Muscle of leg (tissue), 3 donors: ENCODE measurements at regions not wholly inside any gene's neighbourhood (a gene's known extent, or its start where the extent isn't known, plus 50 kb on each side); places are given as distances from the start of the nearest gene placed in this dataset.

Experiments used
- DNase-seq: peaks from one replicate; pipeline ENCODE4 v3.0.0; 2013
- H3K27ac ChIP-seq: one replicate; pipeline ENCODE4 v1.5.1; 2013; ENCODE audit warnings: mild to moderate bottlenecking, low read length, control low read depth
- H3K27me3 ChIP-seq: one replicate; pipeline ENCODE4 v1.6.1; 2013; ENCODE audit warnings: low read length; ENCODE audit not compliant: control insufficient read depth, insufficient read depth
- H3K36me3 ChIP-seq: one replicate; pipeline ENCODE4 v1.6.1; 2013; ENCODE audit warnings: low read length; ENCODE audit not compliant: control insufficient read depth, insufficient read depth
- H3K4me1 ChIP-seq: one replicate; pipeline ENCODE4 v1.6.1; 2013; ENCODE audit warnings: low read length; ENCODE audit not compliant: control insufficient read depth, insufficient read depth
- H3K4me3 ChIP-seq: one replicate; pipeline ENCODE4 v1.5.1; 2013; ENCODE audit warnings: low read length, control low read depth
- H3K9me3 ChIP-seq: replicated peaks from 2 replicates; pipeline ENCODE4 v1.6.1; 2013; ENCODE audit warnings: low read depth, low read length; ENCODE audit not compliant: control insufficient read depth
- WGBS: methylation state at CpG from one replicate; pipeline ENCODE4 v1.1.5; 2013; ENCODE audit warnings: missing lambda C conversion rate; ENCODE audit not compliant: insufficient coverage; 5-methylcytosine and 5-hydroxymethylcytosine counted together

GRCh38 chr1:47522935-47523834 lies 85.3 kb downstream of the FOXD2 start:
- H3K4me1 ChIP-seq = no peaks in the 10 kb centered on the region
- H3K36me3 ChIP-seq = no peaks in the 10 kb centered on the region
- no peaks in the 10 kb centered on the region for H3K9me3 ChIP-seq
- peaks cover 10% of the 10 kb centered on the region for H3K27me3 ChIP-seq
- H3K4me3 ChIP-seq = no peak overlapping the region
- no peak for DNase-seq
- 83% methylated on average over 7 of the region's 10 CpGs for WGBS
- no peak overlapping the region for H3K27ac ChIP-seq

GRCh38 chr1:47523835-47524215 lies 86.0 kb downstream of the FOXD2 start:
- Histone ChIP-seq H3K36me3 (no peaks in the 10 kb centered on the region), H3K4me1 (no peaks in the 10 kb centered on the region), H3K4me3 (no peak overlapping the region), H3K9me3 (no peaks in the 10 kb centered on the region), H3K27me3 (peaks cover 10% of the 10 kb centered on the region), H3K27ac (no peak overlapping the region)
- 71% methylated on average over 4 of the region's 4 CpGs for WGBS
- no peak for DNase-seq

GRCh38 chr1:47524272-47524671 lies 86.4 kb downstream of the FOXD2 start:
- peaks cover 10% of the 10 kb centered on the region for H3K27me3 ChIP-seq
- no peak overlapping the region for H3K27ac ChIP-seq
- 74% methylated on average over 5 of the region's 7 CpGs for WGBS
- H3K4me3 ChIP-seq = no peak overlapping the region
- no peak for DNase-seq
- no peaks in the 10 kb centered on the region for H3K4me1 ChIP-seq
- H3K9me3 ChIP-seq = peaks cover 1% of the 10 kb centered on the region
- H3K36me3 ChIP-seq = no peaks in the 10 kb centered on the region

- no peak for DNase-seq
- H3K4me3 ChIP-seq = no peak overlapping the region
- H3K9me3 ChIP-seq = peaks cover 6% of the 10 kb centered on the region
- WGBS = 50% methylated on average over 1 of the region's 7 CpGs
- peaks cover 10% of the 10 kb centered on the region for H3K27me3 ChIP-seq
- H3K4me1 ChIP-seq = peaks cover under 1% of the 10 kb centered on the region
- H3K36me3 ChIP-seq = no peaks in the 10 kb centered on the region
- no peak overlapping the region for H3K27ac ChIP-seq
These were observed 89.9 kb downstream of the FOXD2 start for GRCh38 chr1:47527653-47528272.

- no peak overlapping the region for H3K27ac ChIP-seq
- no CpG with 5 or more reads among the region's 1 CpG for WGBS
- peaks cover 16% of the 10 kb centered on the region for H3K4me1 ChIP-seq
- no peak for DNase-seq
- no peaks in the 10 kb centered on the region for H3K36me3 ChIP-seq
- no peak overlapping the region for H3K4me3 ChIP-seq
- peaks cover 18% of the 10 kb centered on the region for H3K27me3 ChIP-seq
- H3K9me3 ChIP-seq = peaks cover 6% of the 10 kb centered on the region
These were observed 91.8 kb downstream of the FOXD2 start for GRCh38 chr1:47529520-47530098.

GRCh38 chr1:47532921-47533792 lies 95.3 kb downstream of the FOXD2 start:
- DNase-seq = peak; percentile 91
- Histone ChIP-seq H3K9me3 (peaks cover 6% of the 10 kb centered on the region), H3K4me1 (peaks cover 17% of the 10 kb centered on the region), H3K27me3 (peaks cover 16% of the 10 kb centered on the region), H3K4me3 (peak overlapping the region; percentile 51), H3K27ac (peak overlapping the region; percentile 47), H3K36me3 (no peaks in the 10 kb centered on the region)
- WGBS = 2% methylated on average over 40 of the region's 54 CpGs

GRCh38 chr1:47533793-47534328 lies 96.0 kb downstream of the FOXD2 start:
- peaks cover 17% of the 10 kb centered on the region for H3K4me1 ChIP-seq
- no peak overlapping the region for H3K27ac ChIP-seq
- no peaks in the 10 kb centered on the region for H3K36me3 ChIP-seq
- H3K9me3 ChIP-seq = peaks cover 6% of the 10 kb centered on the region
- peak overlapping the region; percentile 9 for H3K4me3 ChIP-seq
- DNase-seq = peak; percentile 20
- no CpG with 5 or more reads among the region's 12 CpGs for WGBS
- peaks cover 16% of the 10 kb centered on the region for H3K27me3 ChIP-seq

GRCh38 chr1:47534436-47534835 lies 96.6 kb downstream of the FOXD2 start:
- Histone ChIP-seq H3K9me3 (peaks cover 4% of the 10 kb centered on the region), H3K4me3 (no peak overlapping the region), H3K4me1 (peaks cover 17% of the 10 kb centered on the region), H3K27ac (no peak overlapping the region), H3K27me3 (peaks cover 16% of the 10 kb centered on the region), H3K36me3 (no peaks in the 10 kb centered on the region)
- 52% methylated on average over 4 of the region's 4 CpGs for WGBS
- peak; percentile 23 for DNase-seq

GRCh38 chr1:47536646-47537118 lies 98.8 kb downstream of the FOXD2 start:
- no CpG with 5 or more reads among the region's 9 CpGs for WGBS
- H3K27me3 ChIP-seq = peaks cover 20% of the 10 kb centered on the region
- no peaks in the 10 kb centered on the region for H3K36me3 ChIP-seq
- DNase-seq = peak; percentile 44
- no peak overlapping the region for H3K27ac ChIP-seq
- peaks cover 17% of the 10 kb centered on the region for H3K4me1 ChIP-seq
- H3K4me3 ChIP-seq = no peak overlapping the region
- no peaks in the 10 kb centered on the region for H3K9me3 ChIP-seq
